GM23338 (cell line): ENCODE measurements at regions not wholly inside any gene's neighbourhood (a gene's known extent, or its start where the extent isn't known, plus 50 kb on each side); places are given as distances from the start of the nearest gene placed in this dataset.

Experiments used
- EZH2 ChIP-seq: fragments of 200-600 bp; sonication (generic); IDR thresholded peaks from one replicate; pipeline ENCODE4 v1.8.0; 2017; ENCODE audit warnings: antibody characterized with exemption, mild to moderate bottlenecking, low read depth; ENCODE audit not compliant: unreplicated experiment
- TF ChIP-seq, protein P1 (sequence below), 2 experiments: fragments of 200-600 bp in 1 of 2; sonication (generic) in 1 of 2; conservative IDR thresholded peaks; 2 replicates each; pipeline versions ENCODE4 v1.5.1 to v1.6.1; 2016 to 2017; ENCODE audit warnings: antibody characterized with exemption in 2 of 2, low read depth in 2 of 2, mild to moderate bottlenecking in 2 of 2, moderate library complexity in 1 of 2

DNA sequence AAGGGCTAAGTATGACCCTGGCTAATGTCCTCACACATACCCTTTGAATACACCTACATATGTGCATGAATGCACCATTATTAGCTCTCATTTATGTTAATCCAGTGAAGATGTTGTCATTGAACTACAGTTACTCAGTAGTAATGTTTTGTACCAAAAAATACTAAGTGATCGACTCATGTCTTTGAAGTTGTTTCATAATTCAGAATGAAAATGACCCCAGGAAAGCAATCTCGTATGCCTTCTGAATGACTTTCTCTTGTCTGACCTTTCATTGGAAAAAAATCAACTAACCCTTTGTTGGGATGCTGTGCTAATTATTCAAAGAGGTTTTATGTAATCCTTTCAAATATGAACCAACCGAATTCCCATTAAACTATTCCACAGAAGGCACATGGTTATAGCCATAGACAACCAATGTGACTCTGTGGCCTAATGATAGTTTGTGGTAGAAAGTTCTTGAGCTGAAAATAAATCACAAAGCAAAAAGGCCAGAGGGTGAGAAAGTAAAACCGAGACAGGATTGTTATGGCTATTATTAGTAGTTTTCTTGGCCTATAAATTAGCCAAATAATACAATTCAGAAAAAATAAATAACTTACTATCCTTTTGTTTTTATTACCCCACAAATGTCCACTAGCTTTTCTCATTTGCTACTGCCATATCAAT lies 86.8 kb upstream of the STARD13 start:
- TF ChIP-seq, protein P1, sequence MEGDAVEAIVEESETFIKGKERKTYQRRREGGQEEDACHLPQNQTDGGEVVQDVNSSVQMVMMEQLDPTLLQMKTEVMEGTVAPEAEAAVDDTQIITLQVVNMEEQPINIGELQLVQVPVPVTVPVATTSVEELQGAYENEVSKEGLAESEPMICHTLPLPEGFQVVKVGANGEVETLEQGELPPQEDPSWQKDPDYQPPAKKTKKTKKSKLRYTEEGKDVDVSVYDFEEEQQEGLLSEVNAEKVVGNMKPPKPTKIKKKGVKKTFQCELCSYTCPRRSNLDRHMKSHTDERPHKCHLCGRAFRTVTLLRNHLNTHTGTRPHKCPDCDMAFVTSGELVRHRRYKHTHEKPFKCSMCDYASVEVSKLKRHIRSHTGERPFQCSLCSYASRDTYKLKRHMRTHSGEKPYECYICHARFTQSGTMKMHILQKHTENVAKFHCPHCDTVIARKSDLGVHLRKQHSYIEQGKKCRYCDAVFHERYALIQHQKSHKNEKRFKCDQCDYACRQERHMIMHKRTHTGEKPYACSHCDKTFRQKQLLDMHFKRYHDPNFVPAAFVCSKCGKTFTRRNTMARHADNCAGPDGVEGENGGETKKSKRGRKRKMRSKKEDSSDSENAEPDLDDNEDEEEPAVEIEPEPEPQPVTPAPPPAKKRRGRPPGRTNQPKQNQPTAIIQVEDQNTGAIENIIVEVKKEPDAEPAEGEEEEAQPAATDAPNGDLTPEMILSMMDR (conservative IDR thresholded peaks at IDR 0.05; ENCODE audit: low read depth in 2 of 2) = no peak
- TF ChIP-seq EZH2 = no peak
